GM21723 (cell line): ENCODE measurements at regions not wholly inside any gene's neighbourhood (a gene's known extent, or its start where the extent isn't known, plus 50 kb on each side); places are given as distances from the start of the nearest gene placed in this dataset.
"Not testable (repeated sequence)": the region's sequence is repeated elsewhere in the genome, so short reads cannot be mapped to it uniquely, and the experiment has no call there.

Experiments
- ATAC-seq: cut with Tn5 transposase; IDR thresholded peaks from one replicate; pipeline ENCODE4 v1.9.1; 2021; ENCODE audit warnings: mild to moderate bottlenecking, moderate library complexity; ENCODE audit not compliant: unreplicated experiment

DNA sequence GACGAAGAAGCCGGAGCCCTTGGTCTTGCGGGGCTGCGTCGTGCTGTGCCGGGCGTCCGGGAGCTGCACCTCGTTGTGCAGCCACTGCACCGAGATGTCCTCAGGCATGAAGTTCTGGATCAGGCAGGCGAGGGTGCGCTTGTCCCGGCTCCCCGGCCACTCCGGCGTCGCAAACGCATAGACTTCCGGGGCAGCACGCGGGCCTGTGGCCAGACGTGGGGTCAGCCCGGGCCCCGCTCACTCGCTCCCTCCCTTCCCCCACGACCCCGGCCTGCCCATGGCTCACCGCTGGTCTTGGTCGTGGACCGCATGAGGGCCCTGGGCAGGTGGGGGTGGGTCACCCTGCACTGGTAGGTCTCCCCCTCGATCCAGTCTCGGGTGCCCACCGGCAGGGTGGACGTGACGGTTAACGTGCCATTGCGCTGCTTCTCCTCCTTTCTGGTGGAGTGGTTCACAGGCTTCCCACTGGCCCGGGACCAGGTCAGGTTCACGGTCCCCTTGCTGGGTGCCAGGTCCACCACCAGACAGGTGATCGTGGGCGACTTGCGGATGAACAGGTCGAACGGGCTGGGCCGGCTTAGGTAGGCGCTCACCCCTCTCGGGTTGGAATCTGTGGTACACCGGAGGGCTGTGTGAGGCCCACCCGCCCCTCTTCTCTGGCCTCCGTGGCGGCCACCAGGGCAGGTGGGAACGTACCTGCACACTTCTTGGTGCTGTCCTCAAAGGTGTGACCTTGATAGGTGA is 74.0 kb downstream of the TMEM121 start:
- ATAC-seq, result not testable (repeated sequence)

DNA sequence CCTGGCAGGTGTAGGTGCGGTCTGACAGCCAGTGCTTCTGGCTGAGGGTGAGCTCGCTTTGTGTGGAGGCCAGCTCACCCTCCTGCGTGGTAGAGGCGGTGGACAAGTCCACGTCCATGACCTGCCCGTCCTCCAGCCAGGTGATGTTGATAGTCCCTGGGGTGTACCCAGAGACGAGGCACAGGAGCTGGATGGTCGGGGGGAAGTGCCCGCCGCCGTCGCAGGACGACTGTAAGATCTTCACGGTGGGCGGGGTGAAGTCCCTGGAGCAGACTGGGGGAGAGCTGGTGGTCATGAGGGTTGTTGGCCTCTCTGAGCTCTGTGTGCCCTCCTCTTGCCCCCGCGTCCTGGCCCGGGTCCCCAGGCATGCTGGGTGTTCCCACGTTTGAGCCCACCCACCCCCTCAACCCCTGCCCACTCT is 74.6 kb downstream of the TMEM121 start:
- ATAC-seq, result no peak

DNA sequence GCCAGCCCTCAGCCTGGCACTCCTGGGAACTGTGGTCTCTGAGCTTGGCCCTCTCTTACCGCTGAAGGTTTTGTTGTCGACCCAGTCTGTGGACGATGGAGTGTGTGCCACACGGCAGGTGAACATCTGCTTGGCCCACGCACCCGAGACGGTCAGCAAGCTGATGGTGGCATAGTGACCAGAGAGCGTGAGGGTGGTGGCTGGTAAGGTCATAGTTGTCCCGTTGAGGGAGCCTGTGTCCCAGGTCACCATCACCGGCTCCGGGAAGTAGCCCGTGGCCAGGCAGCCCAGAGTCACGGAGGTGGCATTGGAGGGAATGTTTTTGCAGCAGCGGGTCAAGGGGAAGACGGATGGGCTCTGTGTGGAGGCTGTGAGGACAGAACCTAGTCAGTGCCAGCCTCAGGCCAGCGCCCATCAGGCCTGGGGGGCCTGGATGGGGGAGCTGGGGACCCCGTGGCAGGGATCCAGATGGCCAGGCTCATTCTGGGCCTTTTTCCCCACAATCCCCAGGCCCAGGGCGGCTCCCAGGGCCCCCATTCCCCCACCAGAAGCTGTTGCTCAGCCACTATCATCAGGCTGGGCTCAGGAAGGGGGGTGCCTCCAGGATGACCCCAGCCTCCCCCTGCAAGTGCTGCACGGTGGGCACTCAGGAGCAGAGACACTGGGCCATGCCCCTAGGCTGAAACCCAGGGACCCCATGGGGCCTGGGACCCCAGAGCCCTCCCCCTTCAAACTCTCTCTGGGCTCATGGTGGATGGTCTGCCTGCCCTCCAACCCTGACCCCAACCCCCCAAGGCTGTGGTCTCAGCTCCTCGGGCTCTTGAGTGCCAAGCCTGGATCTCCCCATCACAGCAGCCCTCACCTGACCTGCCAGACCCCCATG is 75.2 kb downstream of the TMEM121 start:
- ATAC-seq, result no peak

DNA sequence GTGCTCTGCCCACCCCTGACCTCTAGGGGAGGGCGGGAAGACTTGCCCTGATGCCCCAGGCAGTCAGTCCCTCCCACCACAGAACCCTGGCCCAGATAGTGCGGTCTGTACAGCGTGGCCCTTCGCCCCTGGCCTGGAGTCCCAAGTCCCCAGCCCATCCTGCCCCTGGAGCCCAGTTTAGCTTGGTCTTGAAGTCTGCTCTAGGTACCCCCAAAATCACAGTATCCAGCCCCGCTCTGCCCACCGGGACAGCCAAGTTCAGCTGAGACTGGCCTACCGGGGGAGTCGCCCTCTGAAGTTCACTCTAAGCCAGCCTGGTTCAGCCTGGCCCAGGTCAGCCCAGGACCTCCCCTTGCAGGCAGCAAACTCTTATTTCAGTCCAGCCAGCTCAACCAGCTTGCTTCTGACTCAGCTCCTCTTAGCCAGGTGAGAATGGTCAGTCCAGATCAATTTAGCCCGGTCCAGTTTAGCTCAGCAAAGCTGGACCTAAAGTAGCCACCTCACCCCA is 75.9 kb downstream of the TMEM121 start:
- no peak for ATAC-seq

DNA sequence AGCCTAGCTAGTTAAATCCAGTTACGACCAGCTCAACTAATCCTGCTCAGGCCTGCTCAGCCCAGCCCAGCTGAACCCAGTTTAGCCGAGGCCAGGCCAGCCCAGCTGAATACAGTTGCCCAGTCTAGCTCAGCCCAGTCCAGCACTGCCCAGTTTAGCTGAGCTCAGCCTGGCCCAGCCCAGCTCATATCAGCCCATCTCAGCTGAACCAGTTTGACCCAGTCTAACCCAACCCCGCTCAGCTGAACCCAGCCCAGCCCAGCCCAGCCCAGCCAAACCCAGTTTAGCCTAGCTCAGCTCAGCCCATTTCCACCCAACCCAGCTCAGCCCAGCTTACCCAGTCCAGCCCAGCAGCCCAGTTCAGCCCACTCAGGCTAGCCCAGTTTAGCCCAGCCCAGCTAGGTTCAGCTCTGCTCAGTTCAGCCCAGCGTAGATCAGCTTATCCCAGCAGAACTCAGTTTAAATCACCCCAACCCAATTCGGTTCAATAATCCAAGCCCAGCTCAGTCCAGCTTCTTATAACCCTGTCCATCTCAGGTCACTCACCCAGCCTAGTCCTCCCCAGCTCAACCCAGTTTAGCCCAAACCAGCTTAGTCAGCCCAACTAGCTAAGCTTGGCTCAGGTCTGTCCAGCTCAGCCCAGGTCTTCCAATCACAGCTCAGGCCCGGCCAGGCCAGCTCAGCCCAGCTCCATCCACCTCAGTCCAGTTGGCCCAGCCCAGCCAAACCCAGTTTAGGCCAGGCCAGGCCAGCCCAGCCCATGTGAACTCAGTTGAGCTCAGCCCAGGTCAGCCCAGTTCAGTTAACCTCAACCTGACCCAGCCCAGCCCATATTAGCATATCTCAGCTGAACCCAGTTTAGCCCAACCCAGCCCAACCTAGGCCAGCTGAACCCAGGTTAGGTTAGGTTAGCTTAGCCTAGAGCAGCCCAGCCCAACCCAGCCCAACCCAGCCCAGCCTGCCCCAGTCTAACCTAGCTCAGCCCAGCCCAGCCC is 76.7 kb downstream of the TMEM121 start:
- no peak for ATAC-seq

DNA sequence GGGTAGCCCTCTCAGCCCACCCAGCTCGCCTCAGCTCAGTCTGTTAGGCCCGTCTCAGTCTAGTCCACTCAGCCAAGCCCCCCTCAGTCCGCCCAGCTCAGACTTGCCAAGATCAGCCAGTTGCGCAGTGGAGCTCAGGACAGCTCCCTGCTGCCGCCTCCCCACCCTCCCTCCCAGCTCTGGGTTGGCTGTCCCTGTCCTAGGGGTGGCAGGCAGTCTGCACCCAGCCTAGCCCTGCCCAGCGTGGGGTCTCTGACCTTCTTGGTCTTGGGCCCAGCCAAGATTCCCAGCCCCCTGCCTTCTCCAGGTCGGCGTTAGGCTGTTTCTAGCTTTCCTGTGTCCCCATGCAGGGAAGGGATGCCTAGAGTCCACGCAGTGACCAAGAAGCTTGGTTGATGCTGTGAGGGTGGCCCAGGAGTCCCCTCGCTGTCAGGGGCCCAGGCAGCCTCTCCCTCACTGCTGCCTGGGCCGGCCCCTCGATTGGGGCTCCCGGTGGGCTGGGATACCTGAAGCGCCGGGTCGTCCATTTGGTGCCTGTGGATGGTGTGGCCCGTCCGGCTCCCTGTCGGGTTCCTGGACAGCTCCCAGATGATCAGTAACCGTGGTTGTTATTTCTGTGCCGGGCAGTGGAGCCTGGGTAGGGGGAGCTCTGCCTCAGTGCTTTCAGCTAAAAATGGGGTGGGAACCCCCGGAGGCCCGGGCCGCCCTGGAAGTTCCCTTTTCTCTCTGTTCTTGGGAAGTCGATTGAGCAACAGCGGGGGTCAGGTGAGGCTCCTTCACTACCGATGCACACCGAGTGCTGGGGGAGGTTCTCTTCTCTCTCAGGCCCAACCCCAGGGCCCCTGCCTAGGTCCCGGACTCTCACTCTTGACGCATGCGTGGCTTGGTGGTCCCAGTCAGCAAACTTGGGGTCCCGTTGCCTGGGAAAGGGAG is 78.4 kb downstream of the TMEM121 start:
- ATAC-seq, result not testable (repeated sequence)

DNA sequence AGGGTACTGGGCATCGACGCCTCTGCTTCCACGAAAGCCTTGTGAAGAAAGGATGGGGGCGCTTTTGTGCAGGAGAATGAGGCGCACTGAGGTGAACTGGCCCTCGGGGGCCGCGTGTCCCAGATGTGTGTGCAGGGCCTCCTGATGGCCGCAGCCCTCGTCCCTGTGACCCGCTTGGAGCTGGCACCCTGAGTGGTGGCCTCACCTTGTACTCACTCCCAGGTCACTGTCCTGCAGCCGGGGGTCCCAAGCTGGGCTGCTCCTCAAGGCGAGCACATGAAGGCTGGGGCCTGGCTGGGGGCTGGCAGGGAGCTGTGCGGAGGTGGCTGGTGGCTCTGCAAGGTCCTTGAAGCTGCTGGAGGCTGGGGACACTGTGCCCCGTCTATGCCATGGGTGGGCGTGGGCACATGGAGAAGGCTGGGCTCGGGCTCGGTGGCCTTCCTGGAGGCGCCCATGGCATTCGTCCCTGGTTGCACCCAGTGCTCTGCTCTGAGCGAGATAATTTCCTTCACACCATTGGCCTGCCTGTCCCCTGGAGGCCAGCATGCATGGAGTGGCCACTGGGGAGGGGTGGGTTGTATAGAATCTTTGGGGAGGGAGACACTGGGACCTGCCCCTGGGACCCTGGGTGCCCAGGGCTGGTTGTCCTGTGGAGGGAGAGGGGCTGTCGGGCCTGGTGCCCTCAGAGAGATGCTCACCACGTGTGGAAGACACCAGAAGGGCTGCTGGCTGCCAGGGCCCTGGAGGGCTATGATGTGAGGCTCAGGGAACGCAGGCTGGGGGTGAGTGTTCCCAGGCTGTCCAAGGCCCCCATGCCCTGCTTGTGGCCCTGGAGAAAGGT is 79.3 kb downstream of the TMEM121 start:
- no peak for ATAC-seq

DNA sequence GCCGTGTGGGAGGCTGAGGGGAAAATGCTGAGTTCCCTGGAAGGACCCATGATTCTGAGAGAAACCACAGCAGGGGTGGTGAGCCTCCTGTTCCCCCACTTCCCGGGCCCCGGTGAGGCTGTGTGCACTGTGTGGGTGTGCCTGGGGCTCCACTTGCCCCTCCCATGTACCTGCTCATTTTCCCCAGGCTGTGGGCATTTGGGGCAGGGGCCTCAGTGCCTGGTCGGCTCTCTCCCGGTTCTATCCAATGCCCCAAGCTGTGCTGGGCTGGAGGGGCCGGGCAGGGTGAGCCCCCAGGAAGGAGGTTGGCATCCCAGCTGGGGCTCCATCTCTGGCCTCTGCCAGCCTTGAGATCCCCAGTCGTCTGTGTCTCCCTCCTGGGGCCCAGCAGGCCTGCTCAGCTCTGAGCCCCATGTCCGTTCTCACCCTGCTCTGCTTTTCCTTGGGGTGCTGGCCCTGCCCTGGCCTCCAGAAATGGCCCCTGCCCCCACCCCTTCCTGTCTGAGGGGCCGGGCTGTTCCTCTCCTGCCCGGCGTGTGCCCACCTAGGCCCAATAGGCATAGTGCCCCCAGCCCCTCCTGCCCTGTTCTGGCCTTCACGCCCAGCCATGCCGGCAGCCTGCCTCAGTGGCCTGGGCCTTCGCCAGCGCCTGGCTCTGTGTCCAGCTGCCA is 80.1 kb downstream of the TMEM121 start:
- ATAC-seq, result not testable (repeated sequence)

DNA sequence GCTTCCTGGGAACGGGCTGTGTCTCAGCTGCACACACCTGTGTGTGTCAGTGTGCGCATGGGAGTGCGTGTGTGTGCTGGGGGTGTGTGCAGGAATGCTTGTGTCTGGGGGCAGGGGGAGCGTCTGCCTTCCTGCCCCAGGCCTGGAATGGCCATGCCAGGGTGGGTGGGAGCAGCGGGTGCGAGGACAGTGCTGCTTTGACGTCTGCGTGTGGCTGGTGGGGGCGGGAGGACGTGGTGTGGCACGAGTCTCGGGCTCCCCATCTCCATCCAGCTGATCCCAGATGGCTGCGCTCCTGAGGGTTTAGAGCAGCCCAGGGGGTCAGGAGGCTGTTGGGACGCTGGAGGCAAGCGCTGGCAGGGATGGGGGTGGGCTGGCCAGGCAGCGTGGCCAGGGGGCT is 80.6 kb downstream of the TMEM121 start:
- ATAC-seq, result not testable (repeated sequence)

DNA sequence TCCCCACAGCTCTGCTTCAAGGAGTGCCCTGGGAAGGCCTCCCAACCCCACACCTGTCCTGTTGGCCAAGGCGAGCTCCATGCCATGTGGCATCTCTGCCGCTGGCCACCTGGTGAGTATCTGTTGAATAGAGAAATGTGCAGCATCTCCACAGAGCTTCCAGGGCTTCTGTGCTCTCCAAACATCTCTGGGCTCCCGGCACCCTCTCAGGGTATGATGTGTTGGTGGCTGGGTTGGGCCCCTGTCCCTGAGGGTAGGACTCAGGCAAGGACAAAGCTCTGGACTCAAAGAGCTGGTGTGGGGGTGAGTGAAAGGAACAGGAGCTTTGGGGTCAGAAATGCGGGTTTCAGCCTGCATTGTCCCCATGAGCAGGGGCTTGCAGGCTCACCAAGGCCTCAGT is 88.6 kb downstream of the TMEM121 start:
- not testable (repeated sequence) for ATAC-seq

DNA sequence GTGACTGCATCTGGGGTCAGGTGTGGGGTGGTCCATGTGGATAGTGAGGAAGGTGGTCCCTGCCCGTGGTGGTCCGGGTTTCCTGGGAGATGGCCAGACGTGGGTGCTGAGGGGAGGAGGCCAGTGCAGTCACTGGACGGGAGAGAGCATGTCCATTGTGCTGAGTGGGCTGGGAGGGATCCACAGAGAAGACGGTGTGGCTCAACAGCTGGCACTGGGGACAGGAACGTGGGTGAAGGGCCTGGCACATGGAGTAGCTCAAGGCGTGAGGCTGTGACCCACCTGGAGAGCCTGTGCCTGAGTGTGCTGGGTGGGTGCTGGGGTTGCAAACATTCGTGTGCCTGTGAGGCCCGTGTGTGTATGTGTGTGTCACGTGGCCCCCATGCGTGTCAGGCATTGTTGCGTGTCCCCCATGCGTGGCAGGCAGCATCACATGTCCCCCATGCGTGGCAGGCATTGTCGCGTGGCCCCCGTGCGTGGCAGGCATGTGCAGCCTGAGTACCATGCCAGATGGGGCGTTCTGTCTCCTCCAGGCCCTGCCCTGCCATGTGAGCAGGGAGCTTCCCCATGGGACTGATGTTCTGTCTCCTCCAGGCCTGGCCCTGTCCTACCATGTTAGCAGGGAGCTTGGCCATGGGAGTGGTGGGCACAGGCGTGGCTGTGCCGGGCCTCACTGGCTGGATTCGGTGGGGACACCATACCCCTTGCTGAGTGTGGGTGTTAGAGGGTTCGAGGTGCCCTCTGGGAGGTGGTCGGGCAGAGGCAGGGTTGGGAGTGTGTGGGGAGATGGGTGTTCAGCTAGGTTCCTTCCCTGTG is 89.8 kb downstream of the TMEM121 start:
- not testable (repeated sequence) for ATAC-seq

DNA sequence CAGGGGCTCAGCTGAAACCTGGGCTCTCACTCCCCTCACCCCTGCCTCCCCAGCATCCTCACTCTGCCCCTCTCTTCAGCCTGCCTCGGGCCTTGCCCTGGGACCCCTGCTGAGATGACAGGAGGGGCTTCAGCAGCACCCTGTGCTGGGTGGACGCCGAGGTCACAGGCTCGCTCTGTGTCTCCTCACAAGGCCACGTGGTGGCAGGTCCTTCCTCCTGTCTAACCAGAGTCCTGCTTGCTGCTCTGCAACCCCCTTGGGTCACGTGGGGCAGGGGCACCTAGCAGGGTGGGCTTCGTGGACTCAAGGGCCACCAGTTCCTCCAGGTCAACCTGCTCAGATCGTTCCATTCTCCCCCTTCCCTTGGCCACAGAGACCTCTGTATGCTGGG is 90.4 kb downstream of the TMEM121 start:
- no peak for ATAC-seq

DNA sequence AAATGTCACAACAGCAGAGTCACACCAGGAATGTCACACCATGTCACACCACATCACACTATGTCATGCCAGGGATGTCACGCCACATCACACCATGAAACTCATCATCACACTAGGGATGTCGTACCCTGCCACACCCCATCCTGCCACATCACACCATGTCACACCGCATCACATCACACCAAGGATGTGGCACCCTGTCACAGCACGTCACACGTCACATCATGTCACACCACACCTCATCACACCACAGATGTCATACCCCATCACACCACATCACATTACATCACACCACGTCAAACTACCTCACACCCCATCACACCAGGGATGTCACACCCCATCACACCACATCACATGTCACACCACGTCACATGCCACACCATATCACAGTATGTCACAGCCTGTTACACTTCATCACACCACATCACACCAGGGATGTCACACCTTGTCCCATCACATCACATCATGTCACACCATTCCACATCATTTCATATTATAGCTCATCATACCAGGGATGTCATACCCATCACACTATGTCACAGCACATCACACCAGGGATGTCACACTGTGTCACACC is 90.9 kb downstream of the TMEM121 start:
- no peak for ATAC-seq

DNA sequence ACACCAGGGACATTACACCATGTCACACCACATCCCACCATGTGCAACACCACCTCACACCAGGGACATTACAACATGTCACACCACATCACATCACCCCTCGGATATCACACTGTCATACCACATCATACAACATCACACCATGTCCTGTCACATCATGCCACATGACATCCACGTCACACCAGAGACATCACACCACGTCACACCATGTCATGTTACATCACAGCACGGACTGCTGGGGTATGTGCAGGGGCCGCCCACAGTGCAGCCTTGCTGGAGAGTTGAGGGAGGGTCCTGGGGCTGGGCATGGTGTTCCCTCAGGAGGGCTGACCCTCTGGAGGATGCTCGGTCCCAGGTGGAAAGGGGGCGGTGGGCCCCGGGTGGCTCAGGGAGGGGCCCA is 91.4 kb downstream of the TMEM121 start:
- ATAC-seq, result not testable (repeated sequence)

DNA sequence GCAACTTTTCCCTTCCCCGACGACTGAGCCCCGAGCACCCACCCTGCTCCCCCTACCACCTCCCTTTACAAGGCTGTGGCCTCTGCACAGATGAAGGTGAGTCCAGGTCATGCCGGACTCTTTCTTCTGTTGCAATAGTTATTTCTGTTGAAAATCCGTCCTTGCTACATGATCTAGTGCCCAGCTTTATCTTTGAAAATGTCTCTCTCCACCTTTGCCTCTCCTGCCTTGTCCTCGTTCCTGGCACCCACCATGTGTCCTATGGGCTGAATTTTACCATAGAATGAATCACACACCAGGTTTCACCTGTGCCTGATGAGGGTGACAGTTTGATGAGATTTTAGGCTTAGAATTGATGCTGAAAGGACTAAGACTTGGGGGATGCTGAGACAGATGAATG is 92.9 kb downstream of the TMEM121 start:
- ATAC-seq, result not testable (repeated sequence)

DNA sequence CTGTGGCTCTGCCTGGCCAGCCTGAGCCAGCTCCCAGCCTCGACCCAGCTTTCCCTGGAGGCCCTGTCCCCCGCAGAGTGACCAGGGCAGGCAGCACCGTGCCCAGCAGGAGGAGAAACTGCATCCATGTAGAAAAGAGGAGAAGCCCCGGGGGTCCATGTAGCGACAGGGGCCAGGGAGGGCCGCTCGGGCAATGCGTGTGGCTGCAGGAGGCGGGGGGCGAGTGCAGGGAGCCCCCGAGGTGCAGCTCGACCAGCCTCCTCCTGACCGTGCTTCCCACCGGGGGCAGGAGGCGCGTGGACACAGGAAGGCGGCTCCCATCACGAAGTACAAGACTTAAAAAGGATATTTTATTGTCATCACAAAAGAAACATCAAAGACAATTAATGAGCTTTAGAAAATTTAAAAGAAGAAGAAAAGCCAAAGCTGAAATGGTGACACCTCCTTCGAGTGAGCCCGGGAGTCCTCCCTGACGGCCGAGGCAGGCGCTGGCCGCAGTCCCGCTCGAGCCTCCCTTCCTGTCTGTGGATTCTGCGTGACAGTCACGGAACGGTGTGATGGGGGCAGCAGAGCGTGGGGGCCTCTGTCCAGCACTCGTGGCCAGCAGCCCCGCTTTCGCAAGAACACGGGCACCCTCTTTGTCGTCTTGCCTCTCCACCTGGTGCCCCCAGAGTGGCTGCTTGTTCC is 93.9 kb downstream of the TMEM121 start:
- not testable (repeated sequence) for ATAC-seq
